Tibial artery (tissue), 4 donors: ENCODE measurements at regions not wholly inside any gene's neighbourhood (a gene's known extent, or its start where the extent isn't known, plus 50 kb on each side); places are given as distances from the start of the nearest gene placed in this dataset.
"Not testable (repeated sequence)": the region's sequence is repeated elsewhere in the genome, so short reads cannot be mapped to it uniquely, and the experiment has no call there.

Experiments used
- DNase-seq, 2 donors: peaks; one replicate each; pipeline ENCODE4 v3.0.0-alpha.2; 2019
- H3K27ac ChIP-seq, 2 donors: fragments of 200-600 bp; sonication (generic) in 1 of 2; 1 replicate in 1 of 2; 2 replicates in 1 of 2; pipeline ENCODE4 v1.5.1; 2018 to 2019; ENCODE audit warnings: mild to moderate bottlenecking in 1 of 2
- H3K27me3 ChIP-seq, 2 donors: fragments of 200-600 bp; sonication (generic) in 1 of 2; one replicate each; pipeline versions ENCODE4 v1.5.1 to v1.6.0; 2016 to 2019
- H3K36me3 ChIP-seq, 3 donors: fragments of 200-600 bp; sonication (generic) in 2 of 3; one replicate each; pipeline ENCODE4 v1.5.1; 2016 to 2019; ENCODE audit warnings: mild to moderate bottlenecking in 2 of 3
- H3K4me1 ChIP-seq, 4 donors: fragments of 200-600 bp; sonication (generic) in 2 of 4; 1 replicate in 3 of 4; 2 replicates in 1 of 4; pipeline ENCODE4 v1.5.1; 2016 to 2019
- H3K4me3 ChIP-seq, 2 donors: fragments of 200-600 bp; sonication (generic) in 1 of 2; 1 replicate in 1 of 2; 2 replicates in 1 of 2; pipeline ENCODE4 v1.5.1; 2018 to 2019; ENCODE audit warnings: mild to moderate bottlenecking in 2 of 2
- H3K9me3 ChIP-seq, 3 donors: fragments of 200-600 bp; sonication (generic) in 1 of 3; one replicate each; pipeline ENCODE4 v1.5.1; 2016 to 2019
- CTCF ChIP-seq, 2 experiments: fragments of 200-600 bp in 1 of 2; fragments of 450-650 bp in 1 of 2; IDR thresholded peaks; one replicate each; pipeline ENCODE4 v1.5.1; 2017 to 2019; ENCODE audit warnings: antibody characterized with exemption in 2 of 2, mild to moderate bottlenecking in 1 of 2, moderate library complexity in 1 of 2
- intact Hi-C: fragments of 100-400 bp; cut with DNase I; formaldehyde crosslinking; loops from one replicate; pipeline ENCODE4 v1.15.0; 2023; ENCODE audit warnings: low total_unique reads

- no peak for TF ChIP-seq CTCF (IDR thresholded peaks at IDR 0.05)
- Histone ChIP-seq H3K36me3 (no peaks in the 10 kb centered on the region), H3K4me3 (no peak overlapping the region), H3K9me3 (no peaks in the 10 kb centered on the region), H3K4me1 (no peaks in the 10 kb centered on the region), H3K27me3 (no peaks in the 10 kb centered on the region), H3K27ac (no peak overlapping the region)
- intact Hi-C loops = no loop called here
- no peak for DNase-seq
Measured at GRCh38 chrX:25096522-25097045, 80.8 kb upstream of the ARX start.

- DNase-seq, intact Hi-C loops, H3K4me1 ChIP-seq, H3K36me3 ChIP-seq, H3K27me3 ChIP-seq, H3K4me3 ChIP-seq, H3K27ac ChIP-seq: not testable (repeated sequence)
- H3K9me3 ChIP-seq = peaks cover 0 to 13% (median 0%) of the 10 kb centered on the region in 3 donors
Measured at GRCh38 chrX:25091152-25091551, 75.4 kb upstream of the ARX start.

- H3K4me1 ChIP-seq = no peaks in the 10 kb centered on the region
- no peak overlapping the region for H3K27ac ChIP-seq
- H3K4me3 ChIP-seq = no peak overlapping the region
- TF ChIP-seq CTCF (IDR thresholded peaks at IDR 0.05) = no peak
- no peak for DNase-seq
- H3K36me3 ChIP-seq = no peaks in the 10 kb centered on the region
- intact Hi-C loops = no loop called here
- peaks cover 0 to 7% (median 0%) of the 10 kb centered on the region in 3 donors for H3K9me3 ChIP-seq
- H3K27me3 ChIP-seq = no peaks in the 10 kb centered on the region
Measured at GRCh38 chrX:25084446-25084845, 68.7 kb upstream of the ARX start.

GRCh38 chrX:25083661-25084060 is 67.9 kb upstream of the ARX start:
- DNase-seq = no peak
- no peaks in the 10 kb centered on the region for H3K36me3 ChIP-seq
- no peaks in the 10 kb centered on the region for H3K27me3 ChIP-seq
- no peak for TF ChIP-seq CTCF (IDR thresholded peaks at IDR 0.05)
- no peak overlapping the region for H3K4me3 ChIP-seq
- no peak overlapping the region for H3K27ac ChIP-seq
- intact Hi-C loops = no loop called here
- H3K9me3 ChIP-seq = peaks cover 0 to 7% (median 0%) of the 10 kb centered on the region in 3 donors
- no peaks in the 10 kb centered on the region for H3K4me1 ChIP-seq

GRCh38 chrX:25079020-25079419 is 63.3 kb upstream of the ARX start:
- Histone ChIP-seq H3K4me1 (no peaks in the 10 kb centered on the region), H3K27me3 (no peaks in the 10 kb centered on the region), H3K27ac (no peak overlapping the region), H3K9me3 (no peaks in the 10 kb centered on the region), H3K4me3 (no peak overlapping the region), H3K36me3 (no peaks in the 10 kb centered on the region)
- DNase-seq = no peak
- intact Hi-C loops = no loop called here
- no peak for TF ChIP-seq CTCF (IDR thresholded peaks at IDR 0.05)

GRCh38 chrX:25076941-25077500 is 61.3 kb upstream of the ARX start:
- intact Hi-C loops = no loop called here
- Histone ChIP-seq H3K9me3 (no peaks in the 10 kb centered on the region), H3K36me3 (no peaks in the 10 kb centered on the region), H3K27me3 (no peaks in the 10 kb centered on the region), H3K4me1 (no peaks in the 10 kb centered on the region), H3K4me3 (no peak overlapping the region), H3K27ac (no peak overlapping the region)
- no peak for TF ChIP-seq CTCF (IDR thresholded peaks at IDR 0.05)
- no peak for DNase-seq
